GM18508 (cell line): ENCODE measurements at regions not wholly inside any gene's neighbourhood (a gene's known extent, or its start where the extent isn't known, plus 50 kb on each side); places are given as distances from the start of the nearest gene placed in this dataset.
A peak's percentile ranks its signal among the peaks of the same experiment; 100 is the strongest.
"Not testable (repeated sequence)": the region's sequence is repeated elsewhere in the genome, so short reads cannot be mapped to it uniquely, and the experiment has no call there.

Experiments used
- ATAC-seq: cut with Tn5 transposase; IDR thresholded peaks from one replicate; pipeline ENCODE4 v1.9.1; 2021; ENCODE audit warnings: moderate number of reproducible peaks; ENCODE audit not compliant: insufficient read depth, unreplicated experiment

GRCh38 chr6:47404435-47404834 lies 73.2 kb upstream of the CD2AP start:
- ATAC-seq = no peak

- no peak for ATAC-seq
Measured at GRCh38 chr6:47405273-47405672, 72.3 kb upstream of the CD2AP start.

- ATAC-seq = no peak
Measured at GRCh38 chr6:47407300-47408281, 70.0 kb upstream of the CD2AP start.

GRCh38 chr6:47413752-47414422 lies 63.7 kb upstream of the CD2AP start:
- peak; percentile 60 for ATAC-seq

- peak; percentile 61 for ATAC-seq
Measured at GRCh38 chr6:47414423-47415167, 63.0 kb upstream of the CD2AP start.

- no peak for ATAC-seq
Measured at GRCh38 chr6:47416396-47417345, 60.9 kb upstream of the CD2AP start.

- no peak for ATAC-seq
Measured at GRCh38 chr6:47419621-47420020, 58.0 kb upstream of the CD2AP start.

GRCh38 chr6:47420394-47421371 lies 56.9 kb upstream of the CD2AP start:
- no peak for ATAC-seq

GRCh38 chr6:47423079-47423478 lies 54.5 kb upstream of the CD2AP start:
- ATAC-seq = no peak

GRCh38 chr6:47424436-47424836 lies 53.2 kb upstream of the CD2AP start:
- no peak for ATAC-seq

- not testable (repeated sequence) for ATAC-seq
Measured at GRCh38 chr6:47425724-47426123, 51.9 kb upstream of the CD2AP start.

GRCh38 chr6:47426524-47427302 lies 50.9 kb upstream of the CD2AP start:
- no peak for ATAC-seq

- ATAC-seq = no peak
Measured at GRCh38 chr6:47427680-47428079, 49.9 kb upstream of the CD2AP start.
